ENCODE measurements at regions not wholly inside any gene's neighbourhood (a gene's known extent, or its start where the extent isn't known, plus 50 kb on each side); places are given as distances from the start of the nearest gene placed in this dataset.

- TF ChIP-seq, protein P1, sequence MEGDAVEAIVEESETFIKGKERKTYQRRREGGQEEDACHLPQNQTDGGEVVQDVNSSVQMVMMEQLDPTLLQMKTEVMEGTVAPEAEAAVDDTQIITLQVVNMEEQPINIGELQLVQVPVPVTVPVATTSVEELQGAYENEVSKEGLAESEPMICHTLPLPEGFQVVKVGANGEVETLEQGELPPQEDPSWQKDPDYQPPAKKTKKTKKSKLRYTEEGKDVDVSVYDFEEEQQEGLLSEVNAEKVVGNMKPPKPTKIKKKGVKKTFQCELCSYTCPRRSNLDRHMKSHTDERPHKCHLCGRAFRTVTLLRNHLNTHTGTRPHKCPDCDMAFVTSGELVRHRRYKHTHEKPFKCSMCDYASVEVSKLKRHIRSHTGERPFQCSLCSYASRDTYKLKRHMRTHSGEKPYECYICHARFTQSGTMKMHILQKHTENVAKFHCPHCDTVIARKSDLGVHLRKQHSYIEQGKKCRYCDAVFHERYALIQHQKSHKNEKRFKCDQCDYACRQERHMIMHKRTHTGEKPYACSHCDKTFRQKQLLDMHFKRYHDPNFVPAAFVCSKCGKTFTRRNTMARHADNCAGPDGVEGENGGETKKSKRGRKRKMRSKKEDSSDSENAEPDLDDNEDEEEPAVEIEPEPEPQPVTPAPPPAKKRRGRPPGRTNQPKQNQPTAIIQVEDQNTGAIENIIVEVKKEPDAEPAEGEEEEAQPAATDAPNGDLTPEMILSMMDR (IDR thresholded peaks at IDR 0.05 in 2 of 3, conservative IDR thresholded peaks at IDR 0.05 in 1 of 3; ENCODE audit: borderline replicate concordance in 1 of 3, insufficient read depth in 1 of 3, low read depth in 2 of 3, low read length in 2 of 3): no peak
- TF ChIP-seq REST (IDR thresholded peaks at IDR 0.05; ENCODE audit: low read depth) (no peak), EZH2phosphoT487 (IDR thresholded peaks at IDR 0.05; ENCODE audit: borderline replicate concordance) (no peak), POLR2AphosphoS5 (IDR thresholded peaks at IDR 0.05; ENCODE audit: low read depth, low read length) (no peak), POLR2A (IDR thresholded peaks at IDR 0.05; ENCODE audit: borderline replicate concordance, extremely low read depth, insufficient read depth, insufficient read length) (no peak)
- TF ChIP-seq, protein P2, sequence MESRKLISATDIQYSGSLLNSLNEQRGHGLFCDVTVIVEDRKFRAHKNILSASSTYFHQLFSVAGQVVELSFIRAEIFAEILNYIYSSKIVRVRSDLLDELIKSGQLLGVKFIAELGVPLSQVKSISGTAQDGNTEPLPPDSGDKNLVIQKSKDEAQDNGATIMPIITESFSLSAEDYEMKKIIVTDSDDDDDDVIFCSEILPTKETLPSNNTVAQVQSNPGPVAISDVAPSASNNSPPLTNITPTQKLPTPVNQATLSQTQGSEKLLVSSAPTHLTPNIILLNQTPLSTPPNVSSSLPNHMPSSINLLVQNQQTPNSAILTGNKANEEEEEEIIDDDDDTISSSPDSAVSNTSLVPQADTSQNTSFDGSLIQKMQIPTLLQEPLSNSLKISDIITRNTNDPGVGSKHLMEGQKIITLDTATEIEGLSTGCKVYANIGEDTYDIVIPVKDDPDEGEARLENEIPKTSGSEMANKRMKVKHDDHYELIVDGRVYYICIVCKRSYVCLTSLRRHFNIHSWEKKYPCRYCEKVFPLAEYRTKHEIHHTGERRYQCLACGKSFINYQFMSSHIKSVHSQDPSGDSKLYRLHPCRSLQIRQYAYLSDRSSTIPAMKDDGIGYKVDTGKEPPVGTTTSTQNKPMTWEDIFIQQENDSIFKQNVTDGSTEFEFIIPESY (IDR thresholded peaks at IDR 0.05; ENCODE audit: extremely low read depth, insufficient replicate concordance, low read length): no peak
Observed at GRCh38 chr2:5751873-5752482, 59.8 kb downstream of the SOX11 start.

Data from HCT116 (cell line).